NCI-H524 treated with DMSO at 0.1 percent for 48 hours (cell line): ENCODE measurements at regions not wholly inside any gene's neighbourhood (a gene's known extent, or its start where the extent isn't known, plus 50 kb on each side); places are given as distances from the start of the nearest gene placed in this dataset.

Experiments
- DNase-seq: peaks from one replicate; lab custom pipeline; 2025; lab: John Stamatoyannopoulos, UW

DNA sequence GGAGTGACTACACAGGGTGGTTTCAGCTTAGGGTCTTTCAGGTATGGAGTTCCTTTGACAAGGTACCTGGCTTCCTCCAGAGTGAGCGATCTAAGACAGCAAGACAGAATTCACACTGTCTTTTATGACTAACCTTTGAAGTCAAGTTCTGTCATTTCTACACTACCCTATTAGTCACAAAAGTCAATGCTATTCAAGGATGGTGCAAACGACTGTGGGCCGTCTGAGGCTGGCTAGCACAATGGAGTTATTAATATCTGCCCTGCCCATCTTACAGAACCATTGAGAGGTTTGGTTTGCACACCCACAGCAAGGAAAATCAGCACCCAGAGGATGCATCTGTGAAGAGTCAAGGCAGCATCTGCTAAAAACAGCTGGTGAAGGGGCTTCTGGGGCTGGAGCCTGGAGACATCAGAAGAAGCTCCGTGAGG lies 62.9 kb upstream of the XCR1 start:
- DNase-seq = no peak

DNA sequence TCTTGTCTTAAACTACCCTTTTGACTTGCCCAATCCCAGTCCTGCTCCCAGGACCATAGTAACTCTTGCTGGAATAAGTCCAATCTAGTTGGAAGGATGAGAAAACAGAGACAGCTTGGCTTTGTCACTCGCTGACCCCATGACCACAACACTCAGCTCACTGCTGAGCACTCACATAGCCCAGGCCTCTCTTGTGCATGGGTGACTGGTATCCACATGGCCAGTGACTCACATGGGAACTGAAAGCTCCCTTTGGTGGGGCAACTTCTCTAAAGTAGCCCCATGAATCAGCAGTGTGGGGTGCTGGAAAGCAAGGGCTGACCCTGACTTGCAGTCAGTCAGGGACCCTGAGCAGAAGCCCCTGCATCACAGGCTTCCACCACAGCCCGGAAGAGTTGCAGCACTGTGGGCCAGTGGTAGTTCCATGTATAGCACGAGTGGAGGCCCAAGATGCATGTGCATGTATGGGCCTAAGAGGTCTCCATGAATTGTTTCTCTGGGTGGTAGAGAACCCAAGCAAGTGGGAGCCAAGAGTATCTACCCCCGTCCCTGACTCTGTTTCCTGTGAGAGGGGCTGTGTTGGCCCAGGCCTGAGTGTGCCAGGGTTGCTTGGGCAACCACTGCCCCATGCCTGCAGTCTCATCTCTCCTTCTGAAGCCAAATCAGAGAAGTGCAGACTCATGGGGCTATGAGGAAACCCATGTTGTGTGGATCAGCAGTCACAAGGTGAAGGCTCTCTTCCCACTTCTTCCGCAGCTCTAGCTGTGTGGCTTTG lies 62.1 kb upstream of the XCR1 start:
- DNase-seq = no peak

- no peak for DNase-seq
Observed at GRCh38 chr3:46087871-46088270, 60.6 kb upstream of the XCR1 start.

GRCh38 chr3:46086986-46087385 lies 59.7 kb upstream of the XCR1 start:
- DNase-seq = no peak

- DNase-seq = no peak
Observed at GRCh38 chr3:46086083-46086437, 58.8 kb upstream of the XCR1 start.

DNA sequence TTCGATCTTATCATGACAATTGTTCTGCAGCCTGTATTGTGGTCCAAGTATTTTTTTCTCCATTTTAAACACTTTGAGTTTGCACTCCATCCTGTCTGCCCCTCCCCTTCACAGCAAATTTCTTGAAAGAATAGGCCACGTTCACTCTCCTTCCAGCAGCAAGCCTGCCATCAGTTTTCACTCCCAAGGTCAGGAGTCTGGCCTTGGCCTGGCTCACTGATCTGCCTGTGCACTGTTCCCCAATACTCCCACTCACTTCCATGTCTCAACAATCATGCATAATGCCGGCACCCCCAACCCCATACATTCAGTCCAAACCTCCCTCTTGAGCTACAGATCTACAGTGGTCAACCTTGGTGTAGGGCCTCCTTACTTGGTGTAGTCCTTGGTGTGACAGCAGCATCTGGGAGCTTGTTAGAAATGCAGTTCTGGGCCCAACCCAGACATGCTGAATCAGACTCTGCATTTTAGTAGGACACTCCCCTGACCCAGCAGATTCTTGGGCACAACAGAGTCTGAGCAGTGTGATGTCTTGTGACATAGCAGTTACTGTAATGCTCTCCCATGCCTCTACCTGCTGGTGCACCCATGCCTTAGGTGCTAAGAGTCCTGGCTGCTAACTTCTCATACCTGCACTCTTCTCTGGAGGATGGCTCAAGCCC lies 58.3 kb upstream of the XCR1 start:
- no peak for DNase-seq

- DNase-seq = no peak
Observed at GRCh38 chr3:46083956-46084355, 56.7 kb upstream of the XCR1 start.

GRCh38 chr3:46082849-46083248 lies 55.6 kb upstream of the XCR1 start:
- DNase-seq = no peak

- DNase-seq = no peak
Observed at GRCh38 chr3:46082021-46082420, 54.7 kb upstream of the XCR1 start.

DNA sequence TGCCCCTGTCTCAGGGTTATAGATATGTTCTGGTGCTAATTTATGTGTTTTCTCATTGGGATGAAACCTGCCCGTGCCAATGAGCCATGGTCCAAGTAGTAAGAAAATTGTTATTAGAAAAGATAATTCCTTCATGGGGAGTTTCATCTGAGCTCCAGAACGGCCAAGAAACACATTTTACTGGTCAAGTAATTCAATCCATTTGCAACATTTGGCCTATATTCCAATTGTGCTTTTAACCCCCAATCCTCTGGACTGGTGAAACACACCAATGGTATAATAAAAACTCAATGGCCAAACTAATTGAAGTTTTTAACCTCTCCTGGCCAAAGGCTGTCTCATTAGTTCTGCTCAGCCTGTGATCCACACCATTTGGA lies 53.7 kb upstream of the XCR1 start:
- DNase-seq = no peak

DNA sequence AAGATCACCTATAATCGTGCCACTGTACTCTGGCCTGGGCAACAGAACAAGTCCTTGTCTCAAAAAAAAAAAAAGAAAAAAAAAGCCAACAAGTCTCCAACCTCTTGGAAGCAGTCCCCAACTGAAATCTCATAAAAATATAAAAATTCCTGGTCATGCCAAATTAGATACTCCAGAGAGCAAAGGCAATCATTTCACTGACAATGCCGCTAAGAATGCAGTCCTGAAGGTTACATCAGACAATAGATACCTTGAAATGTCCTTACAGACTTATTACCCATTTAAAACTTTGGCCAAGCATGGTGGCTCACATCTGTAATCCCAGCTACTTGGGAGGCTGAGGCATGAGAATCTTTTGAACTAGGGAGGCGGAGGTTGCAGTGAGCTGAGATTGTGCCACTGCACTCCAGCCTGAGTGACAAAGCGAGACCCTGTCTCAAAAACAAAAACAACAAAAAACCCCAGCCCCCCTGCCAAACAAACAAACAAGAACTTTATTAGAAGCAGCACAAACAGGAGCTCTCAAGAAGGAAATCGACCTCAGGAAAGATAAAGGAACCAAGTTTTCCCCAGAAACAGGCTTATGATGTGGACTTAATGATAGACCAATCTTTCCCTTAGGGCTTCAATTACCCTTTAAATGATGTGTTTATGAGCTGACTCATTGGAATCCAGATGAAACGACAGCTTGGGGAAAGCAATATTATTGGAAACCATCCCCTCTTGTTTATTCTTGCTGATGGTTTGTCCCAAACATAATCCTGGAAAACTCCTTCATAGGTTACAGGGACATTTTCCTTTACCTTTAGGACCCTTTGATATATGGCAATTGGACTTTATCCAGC lies 53.1 kb upstream of the XCR1 start:
- no peak for DNase-seq

GRCh38 chr3:46078712-46079400 lies 51.6 kb upstream of the XCR1 start:
- DNase-seq = peak; percentile 30
